MG63 (cell line): ENCODE measurements at regions not wholly inside any gene's neighbourhood (a gene's known extent, or its start where the extent isn't known, plus 50 kb on each side); places are given as distances from the start of the nearest gene placed in this dataset.

Experiments used
- DNase-seq: peaks from one replicate; pipeline ENCODE4 v3.0.0-alpha.2; 2020
- H3K27me3 ChIP-seq: fragments of 250-450 bp; sonication (Bioruptor Pico); 2 replicates; pipeline ENCODE4 v1.5.1; 2020; ENCODE audit warnings: mild to moderate bottlenecking, moderate library complexity
- H3K36me3 ChIP-seq: fragments of 250-450 bp; sonication (Bioruptor Pico); 2 replicates; pipeline ENCODE4 v1.5.1; 2020; ENCODE audit warnings: mild to moderate bottlenecking, moderate library complexity
- H3K4me3 ChIP-seq: fragments of 250-450 bp; sonication (Bioruptor Pico); 2 replicates; pipeline ENCODE4 v1.5.1; 2020; ENCODE audit warnings: mild to moderate bottlenecking, moderate library complexity
- H3K9me3 ChIP-seq: fragments of 250-450 bp; sonication (Bioruptor Pico); 2 replicates; pipeline ENCODE4 v1.5.1; 2020; ENCODE audit warnings: mild to moderate bottlenecking, moderate library complexity

GRCh38 chr2:5932556-5933469 lies 240.6 kb downstream of the SOX11 start:
- Histone ChIP-seq H3K36me3 (no peaks in the 10 kb centered on the region), H3K27me3 (no peaks in the 10 kb centered on the region), H3K9me3 (no peaks in the 10 kb centered on the region), H3K4me3 (no peak overlapping the region)
- DNase-seq = peak; percentile 61

DNA sequence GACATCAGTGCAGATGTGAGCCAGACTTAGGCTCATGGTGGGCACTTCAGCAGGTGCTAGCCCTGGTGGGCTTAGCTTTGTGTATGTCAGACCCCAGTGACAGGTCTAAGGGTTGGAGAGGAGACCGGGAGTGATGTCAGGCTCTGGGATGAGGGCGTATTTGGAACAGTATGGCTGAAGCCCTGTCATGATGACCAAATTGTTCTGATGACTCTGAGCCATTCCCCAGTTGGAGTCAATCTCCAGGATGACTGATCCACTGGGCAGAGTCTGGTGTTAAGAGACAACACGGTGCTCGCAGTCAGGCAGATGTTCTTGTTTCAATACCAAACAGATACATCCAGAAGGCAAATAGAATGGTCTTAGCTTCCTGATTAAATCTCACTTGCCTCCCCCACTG lies 241.5 kb downstream of the SOX11 start:
- H3K27me3 ChIP-seq = no peaks in the 10 kb centered on the region
- DNase-seq = no peak
- H3K36me3 ChIP-seq = no peaks in the 10 kb centered on the region
- no peak overlapping the region for H3K4me3 ChIP-seq
- H3K9me3 ChIP-seq = no peaks in the 10 kb centered on the region

DNA sequence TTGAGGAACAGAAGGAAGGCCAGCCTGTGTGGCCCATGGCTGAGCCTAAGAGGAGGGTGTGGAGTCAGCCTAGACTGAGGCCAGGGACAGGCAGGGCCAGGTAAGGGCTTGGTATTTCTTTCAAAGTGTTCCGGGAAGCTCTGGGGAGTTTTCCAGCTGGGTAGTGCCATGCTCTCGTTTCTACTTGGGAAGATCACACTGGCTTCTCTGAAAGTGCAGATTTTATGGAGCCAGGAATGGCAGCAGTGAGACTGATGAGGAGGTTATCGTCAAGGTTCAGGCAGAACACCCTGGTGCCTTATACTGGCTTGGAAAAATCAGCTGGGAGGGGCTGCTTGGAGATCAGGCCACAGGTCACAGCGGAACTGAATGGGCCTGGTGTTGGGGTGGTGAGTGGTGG lies 245.1 kb downstream of the SOX11 start:
- Histone ChIP-seq H3K4me3 (no peak overlapping the region), H3K9me3 (no peaks in the 10 kb centered on the region), H3K27me3 (no peaks in the 10 kb centered on the region), H3K36me3 (no peaks in the 10 kb centered on the region)
- no peak for DNase-seq

DNA sequence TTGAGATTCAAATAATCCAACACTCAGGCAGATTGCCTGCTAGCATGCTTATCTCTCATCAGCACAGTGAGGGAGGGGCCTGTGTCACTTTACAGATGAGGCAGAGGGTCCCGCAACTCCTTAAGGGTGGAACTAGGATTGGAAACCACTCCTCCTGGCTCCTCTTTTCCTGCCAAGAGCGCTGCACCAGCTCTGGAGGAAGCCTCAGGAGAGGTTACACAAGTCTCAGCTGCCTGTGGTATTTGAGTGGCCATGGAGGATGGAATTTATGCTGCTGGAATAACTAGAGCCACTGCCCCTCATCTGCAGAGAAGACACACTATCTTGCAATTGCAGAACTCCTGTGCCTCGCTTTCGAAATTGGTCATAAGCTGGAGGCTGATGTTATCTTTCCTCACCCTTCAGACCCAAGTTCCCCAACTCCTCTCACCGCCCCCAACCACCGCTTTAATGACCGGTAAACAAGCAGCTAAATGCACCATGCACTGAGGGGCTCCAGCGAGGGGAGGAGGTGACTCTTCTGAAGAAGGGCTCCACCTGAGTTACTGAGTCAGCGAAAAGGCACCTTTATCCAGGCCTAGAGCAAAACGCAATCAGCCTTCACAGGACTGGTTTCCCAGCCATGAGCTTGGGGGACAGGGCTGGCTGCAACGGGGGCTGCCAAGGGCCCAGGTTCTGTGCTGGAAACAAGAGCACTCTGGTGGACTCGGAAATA lies 245.8 kb downstream of the SOX11 start:
- H3K36me3 ChIP-seq = no peaks in the 10 kb centered on the region
- no peaks in the 10 kb centered on the region for H3K9me3 ChIP-seq
- H3K4me3 ChIP-seq = no peak overlapping the region
- no peak for DNase-seq
- no peaks in the 10 kb centered on the region for H3K27me3 ChIP-seq

GRCh38 chr2:5938566-5938896 lies 246.3 kb downstream of the SOX11 start:
- DNase-seq = no peak

DNA sequence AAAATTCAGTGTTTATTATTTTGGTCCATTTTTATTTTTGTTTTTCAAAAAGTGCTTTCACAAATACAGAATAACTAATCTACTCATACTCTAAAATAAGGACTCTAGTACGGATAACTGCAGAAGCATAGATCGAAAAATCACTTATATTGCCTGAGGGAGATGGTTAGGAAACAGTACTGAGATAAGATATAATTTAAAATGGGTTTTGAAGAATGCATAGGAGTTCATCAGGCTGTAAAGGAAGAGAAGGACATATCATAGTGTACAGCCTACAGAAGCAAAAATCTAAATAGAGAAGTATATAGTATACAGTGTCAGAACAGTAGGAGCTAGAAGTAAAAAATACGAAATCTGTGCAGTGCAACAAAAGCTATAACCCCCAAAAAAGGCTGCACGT lies 247.4 kb downstream of the SOX11 start:
- Histone ChIP-seq H3K36me3 (no peaks in the 10 kb centered on the region), H3K9me3 (no peaks in the 10 kb centered on the region), H3K27me3 (no peaks in the 10 kb centered on the region), H3K4me3 (no peak overlapping the region)
- no peak for DNase-seq

More at GRCh38 chr2:5938566-5938896, 246.3 kb downstream of the SOX11 start:
- H3K36me3 ChIP-seq = no peaks in the 10 kb centered on the region
- no peaks in the 10 kb centered on the region for H3K9me3 ChIP-seq
- no peaks in the 10 kb centered on the region for H3K27me3 ChIP-seq
- no peak overlapping the region for H3K4me3 ChIP-seq

GRCh38 chr2:5940596-5941535 lies 248.7 kb downstream of the SOX11 start:
- Histone ChIP-seq H3K4me3 (no peak overlapping the region), H3K9me3 (no peaks in the 10 kb centered on the region), H3K27me3 (no peaks in the 10 kb centered on the region), H3K36me3 (no peaks in the 10 kb centered on the region)
- no peak for DNase-seq

- Histone ChIP-seq H3K4me3 (no peak overlapping the region), H3K9me3 (no peaks in the 10 kb centered on the region), H3K27me3 (no peaks in the 10 kb centered on the region), H3K36me3 (no peaks in the 10 kb centered on the region)
- no peak for DNase-seq
Observed at GRCh38 chr2:5942204-5942603, 250.0 kb downstream of the SOX11 start.

DNA sequence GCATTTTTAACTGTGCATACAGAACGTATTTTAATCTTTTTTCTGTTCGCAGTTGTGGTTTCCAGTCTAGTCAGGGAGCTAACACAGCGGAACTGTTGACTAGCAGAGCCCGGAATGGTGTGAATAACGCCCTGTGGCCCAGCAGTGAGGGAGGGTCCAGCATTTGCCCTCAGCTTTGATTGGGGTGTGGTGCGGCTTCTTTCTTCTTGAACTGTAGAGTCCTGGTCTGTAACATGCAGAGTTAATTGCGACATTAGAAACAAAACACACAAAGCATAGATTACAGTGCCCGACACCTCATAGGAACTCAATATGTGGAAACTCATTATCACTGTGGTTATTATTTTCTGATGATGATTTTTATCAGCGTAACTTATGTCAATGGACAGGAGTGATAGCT lies 253.6 kb downstream of the SOX11 start:
- Histone ChIP-seq H3K27me3 (no peaks in the 10 kb centered on the region), H3K4me3 (no peak overlapping the region), H3K9me3 (no peaks in the 10 kb centered on the region), H3K36me3 (no peaks in the 10 kb centered on the region)
- DNase-seq = no peak

DNA sequence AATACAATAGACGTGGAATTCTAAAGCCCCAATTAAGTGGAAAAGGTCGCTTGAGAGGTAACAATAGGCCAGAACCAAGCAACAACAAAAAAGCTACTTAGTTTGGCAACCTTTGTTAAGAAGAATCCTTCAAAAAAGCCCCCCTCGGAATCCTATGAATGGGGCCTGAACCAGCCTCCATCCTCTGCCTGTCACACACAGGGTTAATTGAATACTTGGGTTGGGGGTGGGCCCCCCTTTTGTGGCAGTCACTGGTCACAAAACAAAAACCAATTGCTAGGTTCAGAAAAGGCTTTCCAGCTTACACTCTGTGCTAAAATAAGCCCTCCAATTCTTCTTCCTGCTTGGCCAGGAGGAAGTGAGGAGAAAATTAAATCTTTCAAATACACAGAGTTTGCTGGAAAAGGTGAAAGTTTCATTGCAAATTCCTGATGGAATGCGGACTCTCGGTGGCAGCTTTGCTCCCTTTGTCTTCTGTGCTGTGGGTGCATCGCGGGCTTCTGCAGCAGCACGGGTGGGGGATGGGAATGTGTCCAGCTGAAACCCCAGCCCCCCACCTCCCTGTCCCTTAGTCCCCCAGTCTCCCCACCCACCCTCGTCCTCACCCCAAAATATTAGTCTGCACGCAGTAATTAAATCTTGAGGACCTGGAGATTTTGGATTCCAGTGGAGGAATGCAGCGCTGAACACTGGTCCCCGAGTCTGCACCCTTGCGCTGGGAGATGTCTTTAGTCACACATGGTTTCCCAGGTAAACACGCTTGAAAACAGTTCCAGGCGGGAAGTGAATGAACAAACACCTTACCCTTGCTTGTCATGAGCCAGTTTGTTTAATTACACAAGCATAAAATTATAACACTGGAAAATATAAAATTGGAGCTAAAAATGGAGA lies 254.3 kb downstream of the SOX11 start:
- no peaks in the 10 kb centered on the region for H3K9me3 ChIP-seq

GRCh38 chr2:5950736-5951135 lies 258.6 kb downstream of the SOX11 start:
- H3K4me3 ChIP-seq = no peak overlapping the region
- no peaks in the 10 kb centered on the region for H3K9me3 ChIP-seq
- H3K36me3 ChIP-seq = no peaks in the 10 kb centered on the region
- H3K27me3 ChIP-seq = no peaks in the 10 kb centered on the region
- no peak for DNase-seq

More for the DNA sequence above, 254.3 kb downstream of the SOX11 start:
- DNase-seq = no peak
- Histone ChIP-seq H3K36me3 (no peaks in the 10 kb centered on the region), H3K4me3 (no peak overlapping the region), H3K27me3 (no peaks in the 10 kb centered on the region)

- H3K9me3 ChIP-seq = no peaks in the 10 kb centered on the region
- no peaks in the 10 kb centered on the region for H3K36me3 ChIP-seq
- no peak overlapping the region for H3K4me3 ChIP-seq
- no peak for DNase-seq
- no peaks in the 10 kb centered on the region for H3K27me3 ChIP-seq
Observed at GRCh38 chr2:5951471-5951870, 259.3 kb downstream of the SOX11 start.

- Histone ChIP-seq H3K27me3 (no peaks in the 10 kb centered on the region), H3K4me3 (no peak overlapping the region), H3K9me3 (no peaks in the 10 kb centered on the region), H3K36me3 (no peaks in the 10 kb centered on the region)
- no peak for DNase-seq
Observed at GRCh38 chr2:5953525-5953924, 261.3 kb downstream of the SOX11 start.

DNA sequence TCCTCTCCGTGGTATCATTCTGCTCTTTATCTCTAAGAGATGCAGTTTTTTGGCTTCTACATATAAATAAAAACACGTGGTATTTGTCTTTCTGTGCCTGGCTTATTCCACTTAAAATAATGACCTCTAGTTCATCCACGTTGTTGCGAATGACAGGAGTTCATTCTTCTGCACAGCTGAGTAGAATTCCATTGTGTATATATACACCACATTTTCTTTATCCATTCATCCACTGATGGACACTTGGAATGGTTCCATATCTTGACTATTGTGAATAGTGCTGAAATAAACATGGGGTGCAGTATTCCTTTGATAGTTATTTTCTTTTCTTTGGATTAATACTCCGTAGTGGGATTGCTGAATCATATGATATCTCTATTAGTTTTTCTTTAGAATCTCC lies 262.3 kb downstream of the SOX11 start:
- Histone ChIP-seq H3K9me3 (no peaks in the 10 kb centered on the region), H3K27me3 (no peaks in the 10 kb centered on the region), H3K36me3 (no peaks in the 10 kb centered on the region), H3K4me3 (no peak overlapping the region)
- no peak for DNase-seq

- DNase-seq = no peak
Observed at GRCh38 chr2:5955921-5956320, 263.7 kb downstream of the SOX11 start.

More at GRCh38 chr2:5955921-5956320, 263.7 kb downstream of the SOX11 start:
- Histone ChIP-seq H3K9me3 (no peaks in the 10 kb centered on the region), H3K36me3 (no peaks in the 10 kb centered on the region), H3K4me3 (no peak overlapping the region), H3K27me3 (no peaks in the 10 kb centered on the region)
